ENCODE measurements at regions not wholly inside any gene's neighbourhood (a gene's known extent, or its start where the extent isn't known, plus 50 kb on each side); places are given as distances from the start of the nearest gene placed in this dataset.

DNA sequence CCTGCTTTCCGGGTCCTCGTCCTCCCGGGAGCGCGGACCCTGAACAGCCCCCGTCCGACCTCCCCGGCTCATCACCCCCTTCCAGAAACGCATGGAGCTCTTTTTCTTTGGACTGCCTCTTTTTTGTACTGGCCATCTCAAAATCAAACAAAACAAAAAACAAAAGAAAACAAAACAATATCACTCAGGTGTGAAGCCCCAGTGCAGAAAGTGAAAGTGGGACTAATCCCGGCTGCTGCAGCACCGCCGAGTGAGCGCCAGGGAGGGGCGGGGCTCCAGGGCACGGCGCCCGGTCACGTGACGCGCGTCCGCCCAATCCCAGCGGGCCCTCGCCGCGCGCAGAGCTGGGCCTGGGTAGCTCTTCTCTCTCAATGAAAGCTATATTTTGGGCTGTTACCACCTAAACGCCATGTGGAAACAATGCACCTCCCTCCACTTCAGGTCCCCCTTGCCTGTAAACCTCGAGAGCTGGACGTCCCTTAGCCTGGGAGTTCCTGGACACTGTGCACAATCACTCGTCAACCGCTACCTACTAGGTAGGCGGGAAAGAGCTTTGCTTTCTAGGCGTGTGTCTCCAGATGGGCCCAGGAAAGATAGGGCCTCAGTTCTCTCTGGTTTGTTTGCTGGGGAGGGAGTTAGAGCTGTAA lies 93.7 kb upstream of the PRDM1 start (continued):
- TF ChIP-seq, protein P1, sequence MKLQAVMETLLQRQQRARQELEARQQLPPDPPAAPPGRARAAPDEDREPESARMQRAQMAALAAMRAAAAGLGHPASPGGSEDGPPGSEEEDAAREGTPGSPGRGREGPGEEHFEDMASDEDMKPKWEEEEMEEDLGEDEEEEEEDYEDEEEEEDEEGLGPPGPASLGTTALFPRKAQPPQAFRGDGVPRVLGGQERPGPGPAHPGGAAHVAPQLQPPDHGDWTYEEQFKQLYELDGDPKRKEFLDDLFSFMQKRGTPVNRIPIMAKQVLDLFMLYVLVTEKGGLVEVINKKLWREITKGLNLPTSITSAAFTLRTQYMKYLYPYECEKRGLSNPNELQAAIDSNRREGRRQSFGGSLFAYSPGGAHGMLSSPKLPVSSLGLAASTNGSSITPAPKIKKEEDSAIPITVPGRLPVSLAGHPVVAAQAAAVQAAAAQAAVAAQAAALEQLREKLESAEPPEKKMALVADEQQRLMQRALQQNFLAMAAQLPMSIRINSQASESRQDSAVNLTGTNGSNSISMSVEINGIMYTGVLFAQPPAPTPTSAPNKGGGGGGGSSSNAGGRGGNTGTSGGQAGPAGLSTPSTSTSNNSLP (IDR thresholded peaks at IDR 0.05; ENCODE audit: low read depth, low read length): no peak
- TF ChIP-seq ZSCAN20 (CRISPR knock-in tag; IDR thresholded peaks at IDR 0.05; ENCODE audit: borderline replicate concordance): no peak
- TF ChIP-seq ZKSCAN8 (CRISPR knock-in tag; IDR thresholded peaks at IDR 0.05; ENCODE audit: borderline replicate concordance): no peak
- no peak for TF ChIP-seq SMYD3 (CRISPR knock-in tag; IDR thresholded peaks at IDR 0.05)
- TF ChIP-seq KLF15 (CRISPR knock-in tag; IDR thresholded peaks at IDR 0.05; ENCODE audit: borderline replicate concordance): no peak
- TF ChIP-seq ZNF570 (CRISPR knock-in tag; IDR thresholded peaks at IDR 0.05; ENCODE audit: borderline replicate concordance): no peak
- TF ChIP-seq ZNF891 (CRISPR knock-in tag; IDR thresholded peaks at IDR 0.05): 0 out of 2 replicates have a peak, but pooled peaks have one; percentile 55
- peak; percentile 86 for TF ChIP-seq CBX1 (IDR thresholded peaks at IDR 0.05; ENCODE audit: low read depth)
- TF ChIP-seq, protein P2, sequence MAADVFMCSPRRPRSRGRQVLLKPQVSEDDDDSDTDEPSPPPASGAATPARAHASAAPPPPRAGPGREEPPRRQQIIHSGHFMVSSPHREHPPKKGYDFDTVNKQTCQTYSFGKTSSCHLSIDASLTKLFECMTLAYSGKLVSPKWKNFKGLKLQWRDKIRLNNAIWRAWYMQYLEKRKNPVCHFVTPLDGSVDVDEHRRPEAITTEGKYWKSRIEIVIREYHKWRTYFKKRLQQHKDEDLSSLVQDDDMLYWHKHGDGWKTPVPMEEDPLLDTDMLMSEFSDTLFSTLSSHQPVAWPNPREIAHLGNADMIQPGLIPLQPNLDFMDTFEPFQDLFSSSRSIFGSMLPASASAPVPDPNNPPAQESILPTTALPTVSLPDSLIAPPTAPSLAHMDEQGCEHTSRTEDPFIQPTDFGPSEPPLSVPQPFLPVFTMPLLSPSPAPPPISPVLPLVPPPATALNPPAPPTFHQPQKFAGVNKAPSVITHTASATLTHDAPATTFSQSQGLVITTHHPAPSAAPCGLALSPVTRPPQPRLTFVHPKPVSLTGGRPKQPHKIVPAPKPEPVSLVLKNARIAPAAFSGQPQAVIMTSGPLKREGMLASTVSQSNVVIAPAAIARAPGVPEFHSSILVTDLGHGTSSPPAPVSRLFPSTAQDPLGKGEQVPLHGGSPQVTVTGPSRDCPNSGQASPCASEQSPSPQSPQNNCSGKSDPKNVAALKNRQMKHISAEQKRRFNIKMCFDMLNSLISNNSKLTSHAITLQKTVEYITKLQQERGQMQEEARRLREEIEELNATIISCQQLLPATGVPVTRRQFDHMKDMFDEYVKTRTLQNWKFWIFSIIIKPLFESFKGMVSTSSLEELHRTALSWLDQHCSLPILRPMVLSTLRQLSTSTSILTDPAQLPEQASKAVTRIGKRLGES (CRISPR knock-in tag; IDR thresholded peaks at IDR 0.05; ENCODE audit: borderline replicate concordance): no peak
- no peak for TF ChIP-seq SATB2 (CRISPR knock-in tag; IDR thresholded peaks at IDR 0.05)
- no peak for TF ChIP-seq SMAD3 (CRISPR knock-in tag; IDR thresholded peaks at IDR 0.05)
- TF ChIP-seq, protein P3, sequence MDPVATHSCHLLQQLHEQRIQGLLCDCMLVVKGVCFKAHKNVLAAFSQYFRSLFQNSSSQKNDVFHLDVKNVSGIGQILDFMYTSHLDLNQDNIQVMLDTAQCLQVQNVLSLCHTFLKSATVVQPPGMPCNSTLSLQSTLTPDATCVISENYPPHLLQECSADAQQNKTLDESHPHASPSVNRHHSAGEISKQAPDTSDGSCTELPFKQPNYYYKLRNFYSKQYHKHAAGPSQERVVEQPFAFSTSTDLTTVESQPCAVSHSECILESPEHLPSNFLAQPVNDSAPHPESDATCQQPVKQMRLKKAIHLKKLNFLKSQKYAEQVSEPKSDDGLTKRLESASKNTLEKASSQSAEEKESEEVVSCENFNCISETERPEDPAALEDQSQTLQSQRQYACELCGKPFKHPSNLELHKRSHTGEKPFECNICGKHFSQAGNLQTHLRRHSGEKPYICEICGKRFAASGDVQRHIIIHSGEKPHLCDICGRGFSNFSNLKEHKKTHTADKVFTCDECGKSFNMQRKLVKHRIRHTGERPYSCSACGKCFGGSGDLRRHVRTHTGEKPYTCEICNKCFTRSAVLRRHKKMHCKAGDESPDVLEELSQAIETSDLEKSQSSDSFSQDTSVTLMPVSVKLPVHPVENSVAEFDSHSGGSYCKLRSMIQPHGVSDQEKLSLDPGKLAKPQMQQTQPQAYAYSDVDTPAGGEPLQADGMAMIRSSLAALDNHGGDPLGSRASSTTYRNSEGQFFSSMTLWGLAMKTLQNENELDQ (CRISPR knock-in tag; IDR thresholded peaks at IDR 0.05; ENCODE audit: borderline replicate concordance): no peak
- TF ChIP-seq, protein P4, sequence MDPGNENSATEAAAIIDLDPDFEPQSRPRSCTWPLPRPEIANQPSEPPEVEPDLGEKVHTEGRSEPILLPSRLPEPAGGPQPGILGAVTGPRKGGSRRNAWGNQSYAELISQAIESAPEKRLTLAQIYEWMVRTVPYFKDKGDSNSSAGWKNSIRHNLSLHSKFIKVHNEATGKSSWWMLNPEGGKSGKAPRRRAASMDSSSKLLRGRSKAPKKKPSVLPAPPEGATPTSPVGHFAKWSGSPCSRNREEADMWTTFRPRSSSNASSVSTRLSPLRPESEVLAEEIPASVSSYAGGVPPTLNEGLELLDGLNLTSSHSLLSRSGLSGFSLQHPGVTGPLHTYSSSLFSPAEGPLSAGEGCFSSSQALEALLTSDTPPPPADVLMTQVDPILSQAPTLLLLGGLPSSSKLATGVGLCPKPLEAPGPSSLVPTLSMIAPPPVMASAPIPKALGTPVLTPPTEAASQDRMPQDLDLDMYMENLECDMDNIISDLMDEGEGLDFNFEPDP (CRISPR knock-in tag; conservative IDR thresholded peaks at IDR 0.05): 0 out of 2 replicates have a peak, but pooled peaks have one; percentile 43
- no peak for TF ChIP-seq SRSF4 (IDR thresholded peaks at IDR 0.05; ENCODE audit: low read depth, low read length, poor library complexity, severe bottlenecking)
- TF ChIP-seq, protein P5, sequence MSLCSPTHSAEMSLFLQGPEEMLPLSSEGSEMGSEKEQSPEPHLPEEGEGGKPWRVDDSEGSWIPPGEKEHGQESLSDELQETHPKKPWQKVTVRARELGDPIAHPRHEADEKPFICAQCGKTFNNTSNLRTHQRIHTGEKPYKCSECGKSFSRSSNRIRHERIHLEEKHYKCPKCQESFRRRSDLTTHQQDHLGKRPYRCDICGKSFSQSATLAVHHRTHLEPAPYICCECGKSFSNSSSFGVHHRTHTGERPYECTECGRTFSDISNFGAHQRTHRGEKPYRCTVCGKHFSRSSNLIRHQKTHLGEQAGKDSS (CRISPR knock-in tag; IDR thresholded peaks at IDR 0.05; ENCODE audit: borderline replicate concordance, low read depth): no peak
- no peak for TF ChIP-seq ZFP36 (IDR thresholded peaks at IDR 0.05; ENCODE audit: borderline replicate concordance, low read depth, low read length, partially characterized antibody)
